IMR-90 (cell line): ENCODE measurements at regions not wholly inside any gene's neighbourhood (a gene's known extent, or its start where the extent isn't known, plus 50 kb on each side); places are given as distances from the start of the nearest gene placed in this dataset.

Source experiments
- ATAC-seq: fragments of 200-7000 bp; cut with Tn5 transposase; 2 replicates; pipeline ENCODE4 v1.9.1; 2020; ENCODE audit warnings: low read depth, mild to moderate bottlenecking, moderate library complexity
- BruUV-seq: library from RNA; stranded (reverse); fragments of 400-500 nt; replicated peaks from 2 replicates; lab custom pipeline; 2021; lab: Mats Ljungman, UMichigan
- CTCF ChIA-PET: fragments of 300-600 bp; formaldehyde crosslinking; extraction: SDS; loops from one replicate; lab custom pipeline; 2021; ENCODE audit warnings: antibody characterized with exemption; lab: Yijun Ruan, JAX
- POLR2A ChIA-PET: fragments of 300-600 bp; sonication (Branson Sonifier 250); formaldehyde crosslinking; loops from one replicate; lab custom pipeline; 2022; ENCODE audit warnings: antibody characterized with exemption; ENCODE audit not compliant: unreplicated experiment; lab: Charles Lee
- DNase-seq: peaks from one replicate; pipeline ENCODE4 v3.0.0; 2013
- H2AFZ ChIP-seq: replicated peaks from 2 replicates; pipeline ENCODE3; 2013; ENCODE audit warnings: low read length, mild to moderate bottlenecking; ENCODE audit not compliant: poor library complexity
- H2AK5ac ChIP-seq: 2 replicates; pipeline ENCODE4 v1.6.1; 2013; ENCODE audit warnings: low read depth, low read length, inconsistent platforms
- H2AK9ac ChIP-seq: replicated peaks from 2 replicates; pipeline ENCODE3; 2013; ENCODE audit warnings: mild to moderate bottlenecking, low read depth, low read length, moderate library complexity; ENCODE audit not compliant: poor library complexity
- H2BK120ac ChIP-seq: 2 replicates; pipeline ENCODE4 v1.6.1; 2013; ENCODE audit warnings: low read depth, low read length, inconsistent platforms
- H2BK15ac ChIP-seq: 3 replicates; pipeline ENCODE4 v1.6.1; 2013; ENCODE audit warnings: low read depth, low read length, inconsistent platforms
- H2BK20ac ChIP-seq: 2 replicates; pipeline ENCODE4 v1.6.1; 2013; ENCODE audit warnings: low read depth, mild to moderate bottlenecking, inconsistent platforms, low read length, moderate library complexity
- H2BK5ac ChIP-seq: 2 replicates; pipeline ENCODE4 v1.6.1; 2013; ENCODE audit warnings: mild to moderate bottlenecking, low read depth, low read length, inconsistent platforms; ENCODE audit not compliant: poor library complexity, severe bottlenecking
- H3K14ac ChIP-seq: replicated peaks from 2 replicates; pipeline ENCODE4 v1.6.1; 2013; ENCODE audit warnings: low read depth, low read length, inconsistent platforms
- H3K18ac ChIP-seq: 2 replicates; pipeline ENCODE4 v1.6.1; 2013; ENCODE audit warnings: low read depth, low read length, control low read depth
- H3K23ac ChIP-seq: 2 replicates; pipeline ENCODE4 v1.6.1; 2013; ENCODE audit warnings: low read depth, low read length, inconsistent platforms
- H3K27ac ChIP-seq: 2 replicates; pipeline ENCODE4 v1.5.1; 2013; ENCODE audit warnings: mild to moderate bottlenecking, control low read depth, low read length; ENCODE audit not compliant: insufficient read depth
- H3K27me3 ChIP-seq: 2 replicates; pipeline ENCODE4 v1.6.1; 2013; ENCODE audit warnings: low read length; ENCODE audit not compliant: control insufficient read depth, insufficient read depth
- H3K36me3 ChIP-seq: 2 replicates; pipeline ENCODE4 v1.6.1; 2013; ENCODE audit warnings: low read length, mixed read lengths; ENCODE audit not compliant: control insufficient read depth, insufficient read depth
- H3K4ac ChIP-seq: 2 replicates; pipeline ENCODE4 v1.6.1; 2013; ENCODE audit warnings: low read depth, low read length, inconsistent platforms
- H3K4me1 ChIP-seq: 2 replicates; pipeline ENCODE4 v1.6.1; 2013; ENCODE audit warnings: low read length, mixed read lengths; ENCODE audit not compliant: control insufficient read depth, insufficient read depth
- H3K4me2 ChIP-seq: 2 replicates; pipeline ENCODE4 v1.6.1; 2013; ENCODE audit warnings: low read depth, mild to moderate bottlenecking, control low read depth, low read length, moderate library complexity
- H3K4me3 ChIP-seq: 2 replicates; pipeline ENCODE4 v1.5.1; 2013; ENCODE audit warnings: low read depth, mild to moderate bottlenecking, control low read depth, low read length, moderate library complexity; ENCODE audit not compliant: insufficient read depth
- H3K56ac ChIP-seq: 2 replicates; pipeline ENCODE4 v1.6.1; 2013; ENCODE audit warnings: low read length, inconsistent platforms; ENCODE audit not compliant: insufficient read depth; ENCODE audit errors: extremely low read depth
- H3K79me1 ChIP-seq, 2 experiments: 2 replicates each; pipeline ENCODE4 v1.6.1; 2013; ENCODE audit warnings: low read length in 2 of 2, inconsistent platforms in 1 of 2, low read depth in 1 of 2
- H3K9ac ChIP-seq: 2 replicates; pipeline ENCODE4 v1.6.1; 2013; ENCODE audit warnings: low read depth, low read length, control low read depth
- H3K9me1 ChIP-seq: 2 replicates; pipeline ENCODE4 v1.6.1; 2013; ENCODE audit warnings: low read length, inconsistent platforms; ENCODE audit not compliant: insufficient read depth
- H3K9me3 ChIP-seq: 2 replicates; pipeline ENCODE4 v1.6.1; 2013; ENCODE audit warnings: low read length; ENCODE audit not compliant: control insufficient read depth, insufficient read depth
- H4K20me1 ChIP-seq: 2 replicates; pipeline ENCODE4 v1.6.1; 2013; ENCODE audit warnings: low read length, inconsistent platforms; ENCODE audit not compliant: insufficient read depth
- H4K5ac ChIP-seq: 2 replicates; pipeline ENCODE4 v1.6.1; 2013; ENCODE audit warnings: mild to moderate bottlenecking, low read depth, low read length, control low read depth
- H4K8ac ChIP-seq, 2 experiments: 2 replicates each; pipeline ENCODE4 v1.6.1; 2013; ENCODE audit warnings: low read depth in 2 of 2, low read length in 2 of 2, control low read depth in 1 of 2, inconsistent platforms in 1 of 2
- H4K91ac ChIP-seq: 2 replicates; pipeline ENCODE4 v1.6.1; 2013; ENCODE audit warnings: low read depth, low read length, inconsistent platforms; ENCODE audit not compliant: insufficient read depth
- BHLHE40 ChIP-seq: fragments of 150-350 bp; IDR thresholded peaks from 2 replicates; pipeline ENCODE4 v1.6.1; 2016; ENCODE audit warnings: mild to moderate bottlenecking, low read depth, low read length
- CHD1 ChIP-seq: IDR thresholded peaks from 2 replicates; pipeline ENCODE4 v1.6.1; 2012; ENCODE audit warnings: low read depth, low read length, improper control_type of control experiment
- CTCF ChIP-seq: conservative IDR thresholded peaks from 2 replicates; pipeline ENCODE4 v1.5.1; 2012; ENCODE audit warnings: mild to moderate bottlenecking, low read depth, low read length, improper control_type of control experiment
- ELK1 ChIP-seq: fragments of 150-350 bp; IDR thresholded peaks from 2 replicates; pipeline ENCODE4 v1.6.1; 2016; ENCODE audit warnings: low read depth, mild to moderate bottlenecking, low read length, moderate library complexity, borderline replicate concordance
- FOS ChIP-seq: fragments of 150-350 bp; IDR thresholded peaks from 2 replicates; pipeline ENCODE4 v1.6.1; 2016; ENCODE audit warnings: low read depth, low read length
- MAFK ChIP-seq: IDR thresholded peaks from 2 replicates; pipeline ENCODE4 v1.6.1; 2012; ENCODE audit warnings: low read depth, low read length, improper control_type of control experiment
- MAZ ChIP-seq: IDR thresholded peaks from 2 replicates; pipeline ENCODE4 v1.6.1; 2012; ENCODE audit warnings: low read depth, mild to moderate bottlenecking, low read length, improper control_type of control experiment, moderate library complexity, borderline replicate concordance
- MXI1 ChIP-seq: IDR thresholded peaks from 2 replicates; pipeline ENCODE4 v1.6.1; 2012; ENCODE audit warnings: low read depth, mild to moderate bottlenecking, low read length, moderate library complexity, borderline replicate concordance
- NFE2L2 ChIP-seq: fragments of 150-350 bp; IDR thresholded peaks from 2 replicates; pipeline ENCODE4 v1.6.1; 2016; ENCODE audit warnings: low read depth, mild to moderate bottlenecking, low read length
- POLR2A ChIP-seq: IDR thresholded peaks from 2 replicates; pipeline ENCODE4 v1.6.1; 2012; ENCODE audit warnings: mild to moderate bottlenecking, low read depth, low read length
- RAD21 ChIP-seq: IDR thresholded peaks from 2 replicates; pipeline ENCODE4 v1.6.1; 2012; ENCODE audit warnings: low read length, improper control_type of control experiment
- RCOR1 ChIP-seq: IDR thresholded peaks from 2 replicates; pipeline ENCODE4 v1.6.1; 2012; ENCODE audit warnings: mild to moderate bottlenecking, low read length, improper control_type of control experiment; ENCODE audit not compliant: insufficient replicate concordance
- RFX5 ChIP-seq: IDR thresholded peaks from 2 replicates; pipeline ENCODE4 v1.8.0; 2012; ENCODE audit warnings: low read depth, mild to moderate bottlenecking, low read length, moderate library complexity
- SMC3 ChIP-seq: fragments of 150-350 bp; IDR thresholded peaks from 2 replicates; pipeline ENCODE4 v1.6.1; 2016; ENCODE audit warnings: low read depth, mild to moderate bottlenecking, antibody characterized with exemption, low read length, moderate library complexity
- USF2 ChIP-seq: fragments of 150-350 bp; IDR thresholded peaks from 2 replicates; pipeline ENCODE4 v1.6.1; 2017; ENCODE audit warnings: mild to moderate bottlenecking, antibody characterized with exemption, low read length, low read depth
- WGBS, 2 experiments: methylation state at CpG; one replicate each; pipeline versions ENCODE4 v1.1.5 to v1.1.7; 2013; ENCODE audit warnings: missing lambda C conversion rate in 2 of 2; ENCODE audit not compliant: insufficient read length in 1 of 2; ENCODE audit errors: extremely low coverage in 2 of 2; 5-methylcytosine and 5-hydroxymethylcytosine counted together
- dilution Hi-C: fragments of 300-500 bp; cut with HindIII; formaldehyde crosslinking; loops from one replicate; pipeline ENCODE4 v1.14.3; 2018; ENCODE audit warnings: low sequenced_read_pairs; ENCODE audit not compliant: unreplicated experiment
- in situ Hi-C: fragments of 300-500 bp; cut with MboI; formaldehyde crosslinking; loops from 3 replicates; pipeline ENCODE4 v1.14.3; 2019; ENCODE audit warnings: low sequenced_read_pairs, inconsistent platforms, mixed read lengths
- intact Hi-C: fragments of 100-400 bp; cut with micrococcal nuclease; formaldehyde crosslinking; loops from 2 replicates; pipeline ENCODE4 v1.10.0; 2022

- BruUV-seq: no TSS peak
- CTCF ChIA-PET: interaction anchor here (0.6 kb wide), 1 partner anchor 16 kb away, joined by 3 read pairs; no protein-coding TSS in a partner anchor
- no peaks in the 10 kb centered on the region for H4K20me1 ChIP-seq
- no peak for TF ChIP-seq RAD21
- no peak for TF ChIP-seq SMC3
- no peak for TF ChIP-seq ELK1
- no peak for TF ChIP-seq RCOR1
- TF ChIP-seq MAZ: no peak
- TF ChIP-seq USF2: no peak
- no peak for TF ChIP-seq BHLHE40
- TF ChIP-seq POLR2A: no peak
- no peak for TF ChIP-seq FOS
- TF ChIP-seq MAFK: no peak
- TF ChIP-seq CHD1: no peak
- TF ChIP-seq CTCF: no peak
- TF ChIP-seq NFE2L2: no peak
- no peak for TF ChIP-seq RFX5
- no peak for TF ChIP-seq MXI1
- no peak overlapping the region for H3K27ac ChIP-seq
- dilution Hi-C loops (no loop called here), intact Hi-C loops (loop anchor here (5.0 kb wide), 3 partner anchors 298 to 888 kb away; no protein-coding TSS in a partner anchor), in situ Hi-C loops (no loop called here)
- H3K27me3 ChIP-seq: no peaks in the 10 kb centered on the region
- no peak for DNase-seq
- peak overlapping the region; percentile 66 for H3K4ac ChIP-seq
- peak overlapping the region; percentile 52 for H4K91ac ChIP-seq
- no peaks in the 10 kb centered on the region for H3K36me3 ChIP-seq
- H3K79me1 ChIP-seq: no peaks in the 10 kb centered on the region
- peak overlapping the region; percentile 81 for H2BK120ac ChIP-seq
- ATAC-seq: no peak; the same call in 1 of the 2 replicates
- H2AFZ ChIP-seq: no peak overlapping the region
- POLR2A ChIA-PET: no interaction called here
- H3K14ac ChIP-seq: peak overlapping the region; percentile 81
- peak overlapping the region; percentile 35 for H2BK5ac ChIP-seq
- no peak overlapping the region for H3K56ac ChIP-seq
- no peak overlapping the region for H3K4me2 ChIP-seq
- H3K9ac ChIP-seq: no peak overlapping the region
- no peak overlapping the region for H3K4me3 ChIP-seq
- no peak overlapping the region for H4K5ac ChIP-seq
- peak overlapping the region; percentile 54 for H2AK5ac ChIP-seq
- peaks cover 6% of the 10 kb centered on the region; the same call in 1 of the 2 replicates for H3K9me1 ChIP-seq
- H4K8ac ChIP-seq: 0 out of 4 replicates have a peak overlapping the region, but pooled peaks of 1 of the 2 experiments have one; percentile 42
- H3K23ac ChIP-seq: 0 out of 2 replicates have a peak overlapping the region, but pooled peaks have one; percentile 12
- peak overlapping the region; percentile 88 for H2BK20ac ChIP-seq
- H3K9me3 ChIP-seq: no peaks in the 10 kb centered on the region
- WGBS, 2 experiments: no CpG with 5 or more reads among the region's 2 CpGs
- H3K18ac ChIP-seq: no peak overlapping the region; the same call in 1 of the 2 replicates
- no peak overlapping the region for H2AK9ac ChIP-seq
- peak overlapping the region; percentile 84; the same call in 2 of the 3 replicates for H2BK15ac ChIP-seq
- H3K4me1 ChIP-seq: peaks cover 3% of the 10 kb centered on the region
These were observed 274.5 kb downstream of the PLK2 start for GRCh38 chr5:58185397-58185796.
